ENCODE measurements at regions not wholly inside any gene's neighbourhood (a gene's known extent, or its start where the extent isn't known, plus 50 kb on each side); places are given as distances from the start of the nearest gene placed in this dataset.

- Histone ChIP-seq H3K27me3 (no peaks in the 10 kb centered on the region), H3K79me2 (ENCODE audit: low read depth) (no peaks in the 10 kb centered on the region), H3K9ac (no peak overlapping the region), H3K4me1 (peaks cover 12% of the 10 kb centered on the region), H3K4me3 (no peak overlapping the region), H3K27ac (no peak overlapping the region), H3K9me3 (ENCODE audit: low read depth) (no peaks in the 10 kb centered on the region), H2AFZ (replicated peaks) (no peak overlapping the region), H4K20me1 (ENCODE audit: low read depth) (no peaks in the 10 kb centered on the region), H3K4me2 (no peak overlapping the region), H3F3A (ENCODE audit: low read depth) (no peaks in the 10 kb centered on the region), H3K36me3 (no peaks in the 10 kb centered on the region)
- Mint-ChIP-seq H3K9me3 (no peaks in the 10 kb centered on the region), H3K27ac (peak overlapping the region; percentile 11), H3K4me1 (peaks cover 27% of the 10 kb centered on the region), H3K36me3 (no peaks in the 10 kb centered on the region), H3K27me3 (ENCODE audit: insufficient read depth, low read depth) (peaks cover 4% of the 10 kb centered on the region), H3K4me3 (no peak overlapping the region)
- no peak for DNase-seq (ENCODE audit: low spot score)
- TF ChIP-seq EZH2 (IDR thresholded peaks at IDR 0.05): no peak
- no peak for TF ChIP-seq EZH2phosphoT487 (IDR thresholded peaks at IDR 0.05)
- no peak for TF ChIP-seq CTCF (IDR thresholded peaks at IDR 0.05)
Measured at GRCh38 chr9:134272302-134273023, 53.8 kb upstream of the RXRA start.

GRCh38 chr9:134273647-134274046 is 52.6 kb upstream of the RXRA start:
- no peak for DNase-seq (ENCODE audit: low spot score)
- no peaks in the 10 kb centered on the region for H3F3A ChIP-seq (ENCODE audit: low read depth)
- no peak overlapping the region for H3K4me3 ChIP-seq
- H3K4me2 ChIP-seq: no peak overlapping the region
- peaks cover 8% of the 10 kb centered on the region for H3K4me1 ChIP-seq
- Mint-ChIP-seq H3K4me1 (peaks cover 17% of the 10 kb centered on the region), H3K27ac (no peak overlapping the region), H3K4me3 (no peak overlapping the region), H3K36me3 (no peaks in the 10 kb centered on the region), H3K27me3 (ENCODE audit: insufficient read depth, low read depth) (peaks cover 4% of the 10 kb centered on the region), H3K9me3 (no peaks in the 10 kb centered on the region)
- no peaks in the 10 kb centered on the region for H3K79me2 ChIP-seq (ENCODE audit: low read depth)
- H3K27me3 ChIP-seq: no peaks in the 10 kb centered on the region
- no peak overlapping the region for H2AFZ ChIP-seq (replicated peaks)
- no peak for TF ChIP-seq CTCF (IDR thresholded peaks at IDR 0.05)
- TF ChIP-seq EZH2 (IDR thresholded peaks at IDR 0.05): no peak
- no peak for TF ChIP-seq EZH2phosphoT487 (IDR thresholded peaks at IDR 0.05)
- no peaks in the 10 kb centered on the region for H4K20me1 ChIP-seq (ENCODE audit: low read depth)
- no peak overlapping the region for H3K9ac ChIP-seq
- H3K36me3 ChIP-seq: no peaks in the 10 kb centered on the region
- H3K27ac ChIP-seq: no peak overlapping the region
- H3K9me3 ChIP-seq (ENCODE audit: low read depth): no peaks in the 10 kb centered on the region

GRCh38 chr9:134275375-134275774 is 50.9 kb upstream of the RXRA start:
- H4K20me1 ChIP-seq (ENCODE audit: low read depth): no peaks in the 10 kb centered on the region
- no peak overlapping the region for H3K27ac Mint-ChIP-seq
- H3K4me2 ChIP-seq: no peak overlapping the region
- no peaks in the 10 kb centered on the region for H3K9me3 Mint-ChIP-seq
- peaks cover 3% of the 10 kb centered on the region for H3K27me3 Mint-ChIP-seq (ENCODE audit: insufficient read depth, low read depth)
- H3K36me3 Mint-ChIP-seq: no peaks in the 10 kb centered on the region
- peaks cover 8% of the 10 kb centered on the region for H3K4me1 ChIP-seq
- no peak overlapping the region for H3K9ac ChIP-seq
- no peak overlapping the region for H3K4me3 Mint-ChIP-seq
- no peak overlapping the region for H3K4me3 ChIP-seq
- H3K27me3 ChIP-seq: no peaks in the 10 kb centered on the region
- TF ChIP-seq EZH2phosphoT487 (IDR thresholded peaks at IDR 0.05) (no peak), CTCF (IDR thresholded peaks at IDR 0.05) (peak; percentile 39)
- no peaks in the 10 kb centered on the region for H3K79me2 ChIP-seq (ENCODE audit: low read depth)
- H3K27ac ChIP-seq: no peak overlapping the region
- H3K4me1 Mint-ChIP-seq: peaks cover 10% of the 10 kb centered on the region
- no peaks in the 10 kb centered on the region for H3K9me3 ChIP-seq (ENCODE audit: low read depth)
- peak; percentile 43 for DNase-seq (ENCODE audit: low spot score)
- no peaks in the 10 kb centered on the region for H3F3A ChIP-seq (ENCODE audit: low read depth)
- no peak overlapping the region for H2AFZ ChIP-seq (replicated peaks)
- no peaks in the 10 kb centered on the region for H3K36me3 ChIP-seq

All from neural progenitor cell (in vitro differentiated cells).